ENCODE measurements at regions not wholly inside any gene's neighbourhood (a gene's known extent, or its start where the extent isn't known, plus 50 kb on each side); places are given as distances from the start of the nearest gene placed in this dataset.

GRCh38 chr12:98373025-98373554 is 142.3 kb upstream of the TMPO start:
- peaks cover 0 to 7% (median 3%) of the 10 kb centered on the region in 4 experiments for H3K27me3 ChIP-seq (replicated peaks in 1 of 4; ENCODE audit: control extremely low read depth in 1 of 4, control insufficient read depth in 3 of 4, insufficient read depth in 4 of 4, low read length in 3 of 4)
- H3K4me3 Mint-ChIP-seq, result no peak overlapping the region
- H3K9me3 ChIP-seq (ENCODE audit: control extremely low read depth in 1 of 3, control insufficient read depth in 2 of 3, insufficient read depth in 1 of 3, low read length in 2 of 3), result no peaks in the 10 kb centered on the region
- TF ChIP-seq EZH2 (IDR thresholded peaks at IDR 0.05; ENCODE audit: borderline replicate concordance, insufficient read depth, low read depth, low read length, poor library complexity, severe bottlenecking), result no peak
- no peak for TF ChIP-seq CTCF (IDR thresholded peaks at IDR 0.05)
- no peak overlapping the region for H3K27ac ChIP-seq (ENCODE audit: low read length in 2 of 2)
- H3K27me3 Mint-ChIP-seq, result peaks cover 60% of the 10 kb centered on the region
- H3K9ac ChIP-seq (ENCODE audit: low read length), result no peak overlapping the region
- H3K36me3 ChIP-seq (replicated peaks in 1 of 2; ENCODE audit: control extremely low read depth in 1 of 2, control insufficient read depth in 1 of 2, extremely low read depth in 1 of 2, insufficient read depth in 2 of 2, low read length in 1 of 2), result no peaks in the 10 kb centered on the region
- H3K79me2 ChIP-seq (ENCODE audit: control insufficient read depth, insufficient read depth, low read length), result no peaks in the 10 kb centered on the region
- no peak overlapping the region for H3K4me2 ChIP-seq (replicated peaks; ENCODE audit: low read depth, low read length, poor library complexity, severe bottlenecking)
- H3K9me3 Mint-ChIP-seq (ENCODE audit: insufficient read depth), result no peaks in the 10 kb centered on the region
- CTCF ChIA-PET, result no interaction called here
- H3K4me1 Mint-ChIP-seq, result no peaks in the 10 kb centered on the region
- DNase-seq (peak; percentile 6), ATAC-seq (ENCODE audit: low read depth) (no peak)
- no peaks in the 10 kb centered on the region for H3K4me1 ChIP-seq (ENCODE audit: control insufficient read depth in 2 of 2, insufficient read depth in 2 of 2, low read length in 2 of 2)
- H3K27ac Mint-ChIP-seq, result no peak overlapping the region
- 85% methylated on average over 1 of the region's 2 CpGs for whole genome bisulfite sequencing (ENCODE audit: insufficient coverage)
- H2AFZ ChIP-seq (ENCODE audit: insufficient read depth, low read depth, low read length, poor library complexity, severe bottlenecking), result no peak overlapping the region
- POLR2A ChIA-PET, result no interaction called here
- H4K20me1 ChIP-seq (ENCODE audit: control insufficient read depth, insufficient read depth, low read length, poor library complexity, severe bottlenecking), result no peaks in the 10 kb centered on the region
- H3K4me3 ChIP-seq (ENCODE audit: control extremely low read depth in 1 of 5, extremely low read depth in 1 of 5, insufficient read depth in 1 of 5, low read depth in 2 of 5, low read length in 4 of 5), result no peak overlapping the region
- intact Hi-C loops (cut with micrococcal nuclease), result no loop called here

GRCh38 chr12:98374007-98374406 is 141.4 kb upstream of the TMPO start:
- Histone ChIP-seq H3K27ac (ENCODE audit: low read length in 2 of 2) (no peak overlapping the region), H2AFZ (ENCODE audit: insufficient read depth, low read depth, low read length, poor library complexity, severe bottlenecking) (no peak overlapping the region), H3K4me3 (ENCODE audit: control extremely low read depth in 1 of 5, extremely low read depth in 1 of 5, insufficient read depth in 1 of 5, low read depth in 2 of 5, low read length in 4 of 5) (no peak overlapping the region), H3K79me2 (ENCODE audit: control insufficient read depth, insufficient read depth, low read length) (no peaks in the 10 kb centered on the region), H3K4me1 (ENCODE audit: control insufficient read depth in 2 of 2, insufficient read depth in 2 of 2, low read length in 2 of 2) (no peaks in the 10 kb centered on the region), H3K36me3 (replicated peaks in 1 of 2; ENCODE audit: control extremely low read depth in 1 of 2, control insufficient read depth in 1 of 2, extremely low read depth in 1 of 2, insufficient read depth in 2 of 2, low read length in 1 of 2) (no peaks in the 10 kb centered on the region), H4K20me1 (ENCODE audit: control insufficient read depth, insufficient read depth, low read length, poor library complexity, severe bottlenecking) (no peaks in the 10 kb centered on the region), H3K27me3 (replicated peaks in 1 of 4; ENCODE audit: control extremely low read depth in 1 of 4, control insufficient read depth in 3 of 4, insufficient read depth in 4 of 4, low read length in 3 of 4) (peaks cover 0 to 7% (median 2%) of the 10 kb centered on the region in 4 experiments), H3K4me2 (replicated peaks; ENCODE audit: low read depth, low read length, poor library complexity, severe bottlenecking) (no peak overlapping the region), H3K9ac (ENCODE audit: low read length) (no peak overlapping the region), H3K9me3 (ENCODE audit: control extremely low read depth in 1 of 3, control insufficient read depth in 2 of 3, insufficient read depth in 1 of 3, low read length in 2 of 3) (no peaks in the 10 kb centered on the region)
- Mint-ChIP-seq H3K4me1 (no peaks in the 10 kb centered on the region), H3K9me3 (ENCODE audit: insufficient read depth) (no peaks in the 10 kb centered on the region), H3K27ac (no peak overlapping the region), H3K4me3 (no peak overlapping the region), H3K27me3 (peaks cover 63% of the 10 kb centered on the region)
- TF ChIP-seq CTCF (IDR thresholded peaks at IDR 0.05) (no peak), EZH2 (IDR thresholded peaks at IDR 0.05; ENCODE audit: borderline replicate concordance, insufficient read depth, low read depth, low read length, poor library complexity, severe bottlenecking) (no peak)
- DNase-seq (no peak), ATAC-seq (ENCODE audit: low read depth) (no peak)
- intact Hi-C loops (cut with micrococcal nuclease), result no loop called here
- POLR2A ChIA-PET, result no interaction called here
- WGBS (ENCODE audit: insufficient coverage), result no CpG with 5 or more reads among the region's 1 CpG
- CTCF ChIA-PET, result no interaction called here
